Neural cell (in vitro differentiated cells): ENCODE measurements at regions not wholly inside any gene's neighbourhood (a gene's known extent, or its start where the extent isn't known, plus 50 kb on each side); places are given as distances from the start of the nearest gene placed in this dataset.

Source experiments
- H2AFZ ChIP-seq: fragments of 200-600, 300-800 bp; sonication (generic), shearing (Covaris generic); 2 replicates; pipeline ENCODE4 v1.6.0; 2014; ENCODE audit warnings: low read depth, mild to moderate bottlenecking, antibody characterized with exemption, low read length, moderate library complexity
- H3F3A ChIP-seq: fragments of 200-600 bp; shearing (Covaris generic); 2 replicates; pipeline ENCODE4 v1.6.1; 2016; ENCODE audit warnings: mild to moderate bottlenecking, moderate library complexity, mixed read lengths, antibody characterized with exemption, low read length; ENCODE audit not compliant: insufficient read depth, poor library complexity, severe bottlenecking
- H3K27ac ChIP-seq: fragments of 200-600, 300-800 bp; sonication (generic), shearing (Covaris generic); 2 replicates; pipeline ENCODE4 v1.5.1; 2014; ENCODE audit warnings: mild to moderate bottlenecking, low read length, moderate library complexity
- H3K27me3 ChIP-seq: fragments of 300-800, 200-600 bp; sonication (generic), shearing (Covaris generic); 2 replicates; pipeline ENCODE4 v1.6.0; 2014; ENCODE audit warnings: mild to moderate bottlenecking, low read depth, low read length, moderate library complexity; ENCODE audit not compliant: insufficient read depth
- H3K36me3 ChIP-seq: fragments of 300-800, 200-600 bp; sonication (generic), shearing (Covaris generic); 2 replicates; pipeline ENCODE4 v1.5.1; 2014; ENCODE audit warnings: mild to moderate bottlenecking, antibody characterized with exemption, low read length, moderate library complexity; ENCODE audit not compliant: insufficient read depth
- H3K4me2 ChIP-seq: fragments of 300-800, 200-600 bp; sonication (generic), shearing (Covaris generic); 2 replicates; pipeline ENCODE4 v1.6.0; 2014; ENCODE audit warnings: mild to moderate bottlenecking, low read length
- H3K4me3 ChIP-seq: fragments of 300-800, 200-600 bp; sonication (generic), shearing (Covaris generic); 2 replicates; pipeline ENCODE4 v1.5.1; 2014; ENCODE audit warnings: mild to moderate bottlenecking, low read length, moderate library complexity
- H3K79me2 ChIP-seq: fragments of 200-600 bp; shearing (Covaris generic); replicated peaks from 2 replicates; pipeline ENCODE4 v1.6.0; 2014; ENCODE audit warnings: mild to moderate bottlenecking, low read length, moderate library complexity; ENCODE audit not compliant: insufficient read depth
- H3K9ac ChIP-seq: fragments of 300-800, 200-600 bp; sonication (generic), shearing (Covaris generic); 2 replicates; pipeline ENCODE4 v1.6.1; 2016; ENCODE audit warnings: mild to moderate bottlenecking, low read length, mixed read lengths
- H3K9me2 ChIP-seq: fragments of 200-600 bp; shearing (Covaris generic); 2 replicates; pipeline ENCODE4 v1.6.1; 2016; ENCODE audit warnings: mild to moderate bottlenecking, low read length, mixed read lengths; ENCODE audit not compliant: insufficient read depth
- H3K9me3 ChIP-seq: fragments of 200-600, 300-800 bp; sonication (generic), shearing (Covaris generic); 2 replicates; pipeline ENCODE4 v1.6.1; 2016; ENCODE audit warnings: mild to moderate bottlenecking, mixed run types, low read length, moderate library complexity, mixed read lengths
- H4K20me1 ChIP-seq: fragments of 200-600 bp; shearing (Covaris generic); 2 replicates; pipeline ENCODE4 v1.6.1; 2016; ENCODE audit warnings: mild to moderate bottlenecking, mixed run types; ENCODE audit not compliant: insufficient read depth
- EP300 ChIP-seq: fragments of 450-650 bp; conservative IDR thresholded peaks from 2 replicates; pipeline ENCODE4 v1.6.1; 2014; ENCODE audit warnings: antibody characterized with exemption, mild to moderate bottlenecking, moderate library complexity; ENCODE audit not compliant: poor library complexity, severe bottlenecking
- EZH2 ChIP-seq: fragments of 200-600, 300-800 bp; shearing (Covaris generic), sonication (generic); IDR thresholded peaks from 2 replicates; pipeline ENCODE4 v1.6.1; 2014; ENCODE audit warnings: antibody characterized with exemption, low read length, borderline replicate concordance, mild to moderate bottlenecking; ENCODE audit not compliant: insufficient read depth, poor library complexity, severe bottlenecking
- MXI1 ChIP-seq: fragments of 450-650 bp; conservative IDR thresholded peaks from 2 replicates; pipeline ENCODE4 v1.6.1; 2014; ENCODE audit warnings: antibody characterized with exemption, mild to moderate bottlenecking; ENCODE audit not compliant: poor library complexity, severe bottlenecking
- POLR2AphosphoS5 ChIP-seq: IDR thresholded peaks from 2 replicates; pipeline ENCODE4 v1.6.1; 2012
- RAD21 ChIP-seq: fragments of 450-650 bp; conservative IDR thresholded peaks from 2 replicates; pipeline ENCODE4 v1.6.1; 2014; ENCODE audit warnings: antibody characterized with exemption, mild to moderate bottlenecking, moderate library complexity
- SMC3 ChIP-seq: fragments of 450-650 bp; conservative IDR thresholded peaks from 2 replicates; pipeline ENCODE4 v1.6.1; 2014; ENCODE audit warnings: antibody characterized with exemption, mild to moderate bottlenecking, moderate library complexity; ENCODE audit not compliant: poor library complexity
- TAF1 ChIP-seq: IDR thresholded peaks from 2 replicates; pipeline ENCODE4 v1.6.1; 2012; ENCODE audit warnings: low read depth
- TF ChIP-seq, protein P1 (sequence below): IDR thresholded peaks from 2 replicates; pipeline ENCODE4 v1.6.1; 2012; ENCODE audit warnings: borderline replicate concordance
- TF ChIP-seq, protein P2 (sequence below): fragments of 450-650 bp; IDR thresholded peaks from 2 replicates; pipeline ENCODE4 v1.5.1; 2014; ENCODE audit warnings: antibody characterized with exemption, mild to moderate bottlenecking, moderate library complexity; ENCODE audit not compliant: poor library complexity, severe bottlenecking

DNA sequence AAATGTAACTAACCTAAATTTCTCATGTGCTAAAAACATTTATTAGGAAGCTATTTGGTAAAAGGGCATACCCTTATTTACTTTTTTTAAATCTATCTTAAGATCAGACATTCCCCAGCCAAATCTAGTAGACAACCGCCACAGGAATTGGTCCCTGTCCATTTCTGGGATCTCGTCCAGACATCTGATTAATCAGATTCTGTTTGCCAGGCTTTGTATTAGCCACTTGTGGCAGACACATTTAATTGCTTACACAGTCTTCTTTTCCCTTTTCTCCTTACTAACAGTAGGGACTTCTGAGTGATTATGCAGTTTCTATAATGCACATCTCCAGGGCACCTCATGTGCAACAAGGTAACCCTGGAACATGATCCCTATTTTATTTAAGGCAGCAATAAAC lies 449.0 kb upstream of the RGS18 start:
- Histone ChIP-seq H3K9me3 (no peaks in the 10 kb centered on the region), H3K36me3 (no peaks in the 10 kb centered on the region), H3F3A (no peaks in the 10 kb centered on the region), H4K20me1 (no peaks in the 10 kb centered on the region), H3K4me2 (no peak overlapping the region), H3K27ac (no peak overlapping the region), H3K4me3 (no peak overlapping the region), H3K9me2 (no peaks in the 10 kb centered on the region), H2AFZ (no peak overlapping the region), H3K79me2 (no peaks in the 10 kb centered on the region), H3K9ac (no peak overlapping the region), H3K27me3 (no peaks in the 10 kb centered on the region)
- no peak for TF ChIP-seq EZH2
- no peak for TF ChIP-seq MXI1
- TF ChIP-seq POLR2AphosphoS5 = no peak
- TF ChIP-seq, protein P1, sequence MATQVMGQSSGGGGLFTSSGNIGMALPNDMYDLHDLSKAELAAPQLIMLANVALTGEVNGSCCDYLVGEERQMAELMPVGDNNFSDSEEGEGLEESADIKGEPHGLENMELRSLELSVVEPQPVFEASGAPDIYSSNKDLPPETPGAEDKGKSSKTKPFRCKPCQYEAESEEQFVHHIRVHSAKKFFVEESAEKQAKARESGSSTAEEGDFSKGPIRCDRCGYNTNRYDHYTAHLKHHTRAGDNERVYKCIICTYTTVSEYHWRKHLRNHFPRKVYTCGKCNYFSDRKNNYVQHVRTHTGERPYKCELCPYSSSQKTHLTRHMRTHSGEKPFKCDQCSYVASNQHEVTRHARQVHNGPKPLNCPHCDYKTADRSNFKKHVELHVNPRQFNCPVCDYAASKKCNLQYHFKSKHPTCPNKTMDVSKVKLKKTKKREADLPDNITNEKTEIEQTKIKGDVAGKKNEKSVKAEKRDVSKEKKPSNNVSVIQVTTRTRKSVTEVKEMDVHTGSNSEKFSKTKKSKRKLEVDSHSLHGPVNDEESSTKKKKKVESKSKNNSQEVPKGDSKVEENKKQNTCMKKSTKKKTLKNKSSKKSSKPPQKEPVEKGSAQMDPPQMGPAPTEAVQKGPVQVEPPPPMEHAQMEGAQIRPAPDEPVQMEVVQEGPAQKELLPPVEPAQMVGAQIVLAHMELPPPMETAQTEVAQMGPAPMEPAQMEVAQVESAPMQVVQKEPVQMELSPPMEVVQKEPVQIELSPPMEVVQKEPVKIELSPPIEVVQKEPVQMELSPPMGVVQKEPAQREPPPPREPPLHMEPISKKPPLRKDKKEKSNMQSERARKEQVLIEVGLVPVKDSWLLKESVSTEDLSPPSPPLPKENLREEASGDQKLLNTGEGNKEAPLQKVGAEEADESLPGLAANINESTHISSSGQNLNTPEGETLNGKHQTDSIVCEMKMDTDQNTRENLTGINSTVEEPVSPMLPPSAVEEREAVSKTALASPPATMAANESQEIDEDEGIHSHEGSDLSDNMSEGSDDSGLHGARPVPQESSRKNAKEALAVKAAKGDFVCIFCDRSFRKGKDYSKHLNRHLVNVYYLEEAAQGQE = no peak
- TF ChIP-seq SMC3 = no peak
- TF ChIP-seq, protein P2, sequence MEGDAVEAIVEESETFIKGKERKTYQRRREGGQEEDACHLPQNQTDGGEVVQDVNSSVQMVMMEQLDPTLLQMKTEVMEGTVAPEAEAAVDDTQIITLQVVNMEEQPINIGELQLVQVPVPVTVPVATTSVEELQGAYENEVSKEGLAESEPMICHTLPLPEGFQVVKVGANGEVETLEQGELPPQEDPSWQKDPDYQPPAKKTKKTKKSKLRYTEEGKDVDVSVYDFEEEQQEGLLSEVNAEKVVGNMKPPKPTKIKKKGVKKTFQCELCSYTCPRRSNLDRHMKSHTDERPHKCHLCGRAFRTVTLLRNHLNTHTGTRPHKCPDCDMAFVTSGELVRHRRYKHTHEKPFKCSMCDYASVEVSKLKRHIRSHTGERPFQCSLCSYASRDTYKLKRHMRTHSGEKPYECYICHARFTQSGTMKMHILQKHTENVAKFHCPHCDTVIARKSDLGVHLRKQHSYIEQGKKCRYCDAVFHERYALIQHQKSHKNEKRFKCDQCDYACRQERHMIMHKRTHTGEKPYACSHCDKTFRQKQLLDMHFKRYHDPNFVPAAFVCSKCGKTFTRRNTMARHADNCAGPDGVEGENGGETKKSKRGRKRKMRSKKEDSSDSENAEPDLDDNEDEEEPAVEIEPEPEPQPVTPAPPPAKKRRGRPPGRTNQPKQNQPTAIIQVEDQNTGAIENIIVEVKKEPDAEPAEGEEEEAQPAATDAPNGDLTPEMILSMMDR = no peak
- TF ChIP-seq RAD21 = no peak
- TF ChIP-seq EP300 = no peak
- TF ChIP-seq TAF1 = no peak

DNA sequence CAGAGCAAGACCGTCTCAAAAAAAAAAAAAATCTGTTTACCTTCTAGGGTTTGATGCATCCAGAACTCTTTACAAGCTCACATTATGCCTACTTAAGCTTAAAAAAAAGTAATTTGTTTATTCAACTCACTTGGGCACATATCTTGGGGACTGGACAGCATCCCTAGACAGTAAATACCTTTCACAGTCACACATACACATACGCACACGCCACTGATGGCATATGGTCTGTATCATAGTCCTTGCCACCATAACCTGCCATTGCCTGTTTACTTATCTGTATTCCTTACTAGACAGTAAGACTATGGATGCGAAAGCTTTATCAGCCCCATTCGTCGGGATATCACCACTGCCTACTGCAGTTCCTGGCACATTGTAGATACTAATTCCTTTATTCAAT lies 446.3 kb upstream of the RGS18 start:
- H3K9ac ChIP-seq = no peak overlapping the region
- no peaks in the 10 kb centered on the region for H3K79me2 ChIP-seq
- H3K36me3 ChIP-seq = no peaks in the 10 kb centered on the region
- H3K27ac ChIP-seq = no peak overlapping the region
- no peaks in the 10 kb centered on the region for H3F3A ChIP-seq
- no peaks in the 10 kb centered on the region for H4K20me1 ChIP-seq
- H3K4me2 ChIP-seq = no peak overlapping the region
- no peak overlapping the region for H2AFZ ChIP-seq
- H3K27me3 ChIP-seq = no peaks in the 10 kb centered on the region
- no peaks in the 10 kb centered on the region for H3K9me2 ChIP-seq
- no peaks in the 10 kb centered on the region for H3K9me3 ChIP-seq
- no peak for TF ChIP-seq TAF1
- TF ChIP-seq, protein P1 = no peak
- no peak for TF ChIP-seq SMC3
- TF ChIP-seq MXI1 = no peak
- H3K4me3 ChIP-seq = no peak overlapping the region
